ENCODE measurements at regions not wholly inside any gene's neighbourhood (a gene's known extent, or its start where the extent isn't known, plus 50 kb on each side); places are given as distances from the start of the nearest gene placed in this dataset.
"Not testable (repeated sequence)": the region's sequence is repeated elsewhere in the genome, so short reads cannot be mapped to it uniquely, and the experiment has no call there.

DNA sequence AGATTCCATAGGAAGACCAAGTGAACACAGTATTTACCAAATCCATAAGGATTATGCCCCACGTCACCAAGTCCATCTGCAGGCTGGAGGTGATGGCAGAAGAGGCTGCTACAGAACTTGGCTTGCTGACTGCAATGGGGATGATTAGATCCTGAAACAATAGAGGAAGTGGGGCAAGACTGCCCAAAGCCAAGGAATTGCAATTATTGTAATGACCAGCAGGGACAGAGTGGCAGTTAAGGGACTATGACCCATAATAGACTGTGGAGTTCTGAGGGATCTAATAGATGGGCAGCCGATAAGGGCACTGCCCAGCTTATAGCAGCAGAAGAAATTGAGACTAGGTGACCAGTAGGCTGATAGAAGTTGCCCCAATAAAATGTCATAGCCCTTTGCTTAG, 108.4 kb downstream of the MINAR1 start:
- DNase-seq = no peak

DNA sequence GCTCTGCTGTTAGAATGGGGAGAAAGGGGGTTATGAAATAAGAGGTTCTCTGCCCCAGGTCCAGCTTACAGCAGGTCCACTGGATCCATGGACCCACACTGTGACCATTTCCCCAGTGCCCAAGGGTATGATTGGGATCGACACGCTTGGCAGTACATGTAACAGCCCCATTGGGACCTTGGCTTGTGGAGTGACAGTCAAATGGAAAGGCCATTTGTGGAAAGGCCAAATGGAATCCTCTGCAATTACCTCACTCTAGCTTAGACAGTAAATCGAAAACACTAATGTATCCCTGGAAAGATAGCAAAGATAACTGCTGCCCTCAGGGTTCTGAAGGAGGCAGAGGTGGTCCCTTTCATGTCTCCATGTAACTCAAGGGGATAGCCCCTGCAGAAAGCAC, 109.1 kb downstream of the MINAR1 start:
- no peak for DNase-seq

DNA sequence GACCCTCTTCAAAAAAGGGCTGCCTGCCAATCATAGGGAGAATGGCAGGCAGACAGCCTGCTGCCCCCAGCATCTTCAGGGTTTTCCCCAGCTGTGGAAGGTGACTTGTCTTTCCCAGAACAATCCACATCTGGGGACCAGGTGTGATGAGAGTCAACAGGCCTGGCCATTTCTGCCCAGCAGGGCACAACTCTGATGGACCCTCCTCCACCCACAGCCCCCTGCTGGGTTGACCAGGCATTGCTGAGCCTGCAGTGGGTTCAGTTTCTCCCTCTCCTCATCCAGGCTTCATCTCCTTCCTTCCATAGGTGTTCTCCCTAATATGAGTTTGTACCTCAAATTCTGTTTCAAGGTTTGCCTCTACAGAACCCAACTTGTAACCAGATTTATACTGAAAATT, 111.0 kb downstream of the MINAR1 start:
- no peak for DNase-seq

DNA sequence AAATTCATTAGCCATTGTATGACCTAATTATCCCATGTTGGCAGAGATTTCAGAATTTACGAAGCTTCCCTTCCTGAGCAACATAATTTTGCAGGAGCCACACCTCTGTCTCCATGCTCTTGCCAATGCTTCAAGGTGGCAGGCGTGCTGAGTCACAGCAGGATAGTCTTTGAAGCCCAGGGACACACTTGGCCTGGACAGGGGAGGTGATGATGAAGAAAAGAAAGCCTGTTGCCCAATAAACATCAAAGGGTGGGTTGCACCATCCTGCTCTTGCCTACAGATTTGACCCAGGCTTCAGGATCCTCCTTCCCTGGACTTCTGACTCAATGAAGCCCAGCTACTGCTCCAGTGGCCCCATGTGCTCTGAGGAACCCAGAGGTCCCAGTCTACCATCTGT, 117.1 kb downstream of the MINAR1 start:
- no peak for DNase-seq

DNA sequence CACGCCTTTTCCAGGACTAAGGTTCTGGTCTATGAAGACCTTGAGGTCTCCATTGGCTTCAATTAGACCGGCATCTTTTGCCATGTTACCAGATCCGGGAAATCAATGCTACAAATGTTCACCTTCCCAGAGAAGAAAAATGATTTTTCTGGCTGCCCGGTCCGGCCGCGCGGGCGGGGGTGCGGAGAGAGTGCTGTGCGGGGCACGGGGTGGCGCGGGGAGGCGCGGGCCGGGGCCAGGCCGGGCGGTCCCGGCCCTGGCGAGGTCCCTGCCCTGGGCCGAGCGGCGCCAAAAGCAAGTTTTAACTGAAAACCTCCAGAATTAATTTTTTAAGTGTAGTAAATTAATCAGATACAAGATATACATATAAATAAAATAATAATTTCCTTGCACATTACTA, 128.2 kb downstream of the MINAR1 start:
- DNase-seq = no peak

DNA sequence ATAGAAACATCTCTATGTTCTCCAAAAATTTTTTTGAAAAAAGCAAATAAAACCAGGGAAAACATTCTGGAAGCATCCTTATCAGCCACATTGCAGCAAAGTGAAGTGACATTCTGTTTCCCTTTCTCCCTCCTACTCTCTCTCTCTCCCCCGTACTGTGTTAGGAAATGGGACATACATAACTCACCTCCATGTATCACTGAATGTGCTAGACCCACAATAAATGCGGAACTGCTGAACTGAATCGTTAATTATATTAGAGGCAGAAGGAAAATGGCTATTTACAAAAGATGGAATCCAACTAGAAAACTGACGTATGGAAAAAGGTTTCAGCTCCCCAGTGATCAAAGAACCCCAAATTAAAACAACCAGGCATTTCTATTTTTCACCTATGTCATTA, 129.8 kb downstream of the MINAR1 start:
- DNase-seq = no peak

DNA sequence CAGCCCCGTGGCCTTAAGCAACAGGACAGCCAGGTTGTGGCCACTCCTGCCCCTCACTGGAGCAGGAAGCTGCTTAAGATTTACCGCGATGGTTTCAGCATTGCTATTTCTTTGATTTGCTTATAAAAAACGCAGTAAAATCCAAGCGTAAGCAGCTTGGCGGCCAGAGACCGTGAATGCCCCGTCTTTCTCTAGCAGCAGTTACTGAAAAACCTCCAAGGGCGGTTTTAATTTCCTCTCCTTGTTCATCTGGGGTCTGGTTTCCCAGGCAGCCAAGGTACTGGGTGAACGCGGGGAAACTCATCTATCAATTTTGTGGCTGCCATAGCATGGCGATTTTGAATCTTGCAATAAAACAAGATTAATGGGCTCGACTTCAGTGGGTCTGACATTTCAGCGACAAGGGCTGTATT, 130.3 kb downstream of the MINAR1 start:
- no peak for DNase-seq

DNA sequence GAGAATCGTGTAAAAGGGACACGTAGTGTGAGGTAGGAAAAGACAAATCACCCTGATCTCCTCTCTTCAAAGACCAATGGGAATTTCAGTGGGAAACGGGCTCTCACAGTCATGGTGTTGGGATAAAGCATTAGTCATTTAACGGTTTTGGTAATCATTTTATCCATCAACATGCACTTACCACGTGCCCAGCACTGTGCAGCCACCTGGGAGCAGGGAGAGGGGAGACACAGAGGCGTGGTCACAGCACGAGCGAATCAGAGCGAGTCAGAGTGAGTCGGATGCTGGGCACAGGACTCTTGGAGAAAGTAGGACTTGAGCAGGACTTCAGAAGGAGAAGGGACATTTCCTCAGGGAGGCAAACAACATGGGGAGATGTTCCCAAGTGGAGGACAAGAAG, 130.8 kb downstream of the MINAR1 start:
- DNase-seq = no peak

DNA sequence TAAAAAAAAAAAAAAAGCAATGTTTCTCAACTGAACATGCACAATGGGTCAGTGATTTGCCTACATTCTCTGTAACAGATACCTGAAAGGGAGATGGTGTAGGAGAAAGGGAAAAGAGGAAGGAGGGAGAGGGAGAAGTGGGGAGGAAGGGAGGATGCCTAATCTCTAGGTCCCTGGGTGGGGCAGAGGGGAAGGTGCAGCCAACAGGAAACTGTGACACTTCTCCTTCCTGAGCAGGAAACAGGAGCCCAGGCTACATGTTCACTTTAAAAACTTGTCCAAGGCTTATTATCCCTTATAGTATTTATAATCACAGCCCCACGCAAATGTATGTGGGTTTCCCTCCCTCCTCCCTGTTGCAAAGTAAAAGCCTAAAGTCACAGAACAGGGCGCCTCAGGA, 137.9 kb downstream of the MINAR1 start:
- no peak for DNase-seq

DNA sequence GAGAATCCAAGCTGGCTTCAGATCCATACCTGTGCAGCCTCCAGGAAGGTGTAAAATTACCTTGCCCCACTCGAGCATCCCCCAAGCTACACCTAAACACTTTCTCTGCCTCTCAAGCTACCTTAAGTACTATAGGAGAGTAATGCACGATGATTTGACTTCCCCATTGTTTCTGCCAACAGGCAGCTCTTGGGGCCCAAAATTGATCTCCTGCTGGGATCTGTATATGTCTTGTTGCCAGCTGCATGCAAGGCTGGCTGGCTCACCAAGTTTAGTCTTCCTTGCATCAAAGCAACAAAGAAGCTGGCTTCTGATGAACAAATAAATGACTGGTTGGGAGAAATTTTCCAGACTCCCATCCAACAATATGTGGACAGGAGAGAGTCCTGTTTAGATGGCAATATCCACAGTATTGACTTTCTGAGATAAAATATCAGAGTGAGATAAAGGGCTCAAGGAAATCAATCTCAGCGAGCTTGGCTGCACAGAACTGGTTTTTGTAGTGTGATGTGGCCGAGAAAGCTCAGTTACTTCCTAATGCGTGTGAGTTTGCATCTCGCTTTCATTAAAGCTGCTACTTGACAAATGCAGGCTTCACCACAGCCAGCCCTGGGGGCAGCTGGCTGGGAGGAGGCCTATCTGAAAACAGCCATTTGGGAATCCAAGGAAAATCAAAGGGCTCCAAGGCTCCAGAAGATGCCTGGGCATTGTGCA, 140.7 kb downstream of the MINAR1 start:
- peak in 1 of 2 experiments; percentile 14 for DNase-seq

DNA sequence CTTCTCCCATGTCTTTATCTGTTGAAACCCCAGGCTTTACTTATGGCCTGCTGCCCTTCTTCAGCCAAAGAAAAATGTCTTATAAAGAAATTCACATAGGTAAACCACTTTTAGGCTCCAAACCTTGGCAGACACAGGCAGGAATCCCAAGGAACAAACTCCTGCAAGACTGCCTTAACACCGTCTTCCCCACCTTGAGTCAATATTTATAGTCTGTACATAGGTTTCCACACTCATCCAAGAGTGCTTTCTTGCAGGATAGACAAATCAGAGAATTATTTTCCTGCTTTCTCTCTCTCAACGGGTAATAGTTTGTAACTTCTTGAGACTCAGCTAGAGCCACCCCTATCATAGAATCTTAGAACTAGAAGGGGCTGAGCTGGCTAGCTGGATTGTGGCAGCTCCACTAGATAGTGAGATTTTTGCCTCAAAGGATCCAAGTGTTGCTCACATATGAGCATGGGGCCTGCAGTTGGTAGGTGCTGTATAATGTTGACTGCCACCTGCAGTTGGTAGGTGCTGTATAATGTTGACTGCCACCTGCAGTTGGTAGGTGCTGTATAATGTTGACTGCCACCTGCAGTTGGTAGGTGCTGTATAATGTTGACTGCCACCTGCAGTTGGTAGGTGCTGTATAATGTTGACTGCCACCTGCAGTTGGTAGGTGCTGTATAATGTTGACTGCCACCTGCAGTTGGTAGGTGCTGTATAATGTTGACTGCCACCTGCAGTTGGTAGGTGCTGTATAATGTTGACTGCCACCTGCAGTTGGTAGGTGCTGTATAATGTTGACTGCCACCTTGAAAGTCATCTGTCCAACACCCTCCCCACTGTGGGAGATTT, 142.5 kb downstream of the MINAR1 start:
- not testable (repeated sequence) for DNase-seq

DNA sequence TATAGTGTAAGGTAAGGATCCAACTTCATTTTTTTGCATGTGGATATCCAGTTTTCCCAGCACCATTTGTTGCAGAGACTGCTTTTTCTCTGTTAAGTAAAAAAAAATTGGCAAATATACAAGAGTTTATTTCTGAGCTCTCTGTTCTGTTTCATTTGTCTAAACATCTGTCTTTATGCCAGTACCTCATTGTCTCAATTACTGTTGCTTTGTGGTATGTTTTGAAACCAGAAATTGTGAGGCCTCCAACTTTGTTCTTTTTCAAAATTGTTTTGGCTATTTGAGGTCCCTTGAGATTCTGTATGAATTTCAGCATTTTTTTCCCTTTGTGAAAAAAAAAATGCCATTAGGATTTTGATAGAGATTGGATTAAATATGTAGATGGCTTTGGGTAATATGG, 150.5 kb downstream of the MINAR1 start:
- DNase-seq = no peak

DNA sequence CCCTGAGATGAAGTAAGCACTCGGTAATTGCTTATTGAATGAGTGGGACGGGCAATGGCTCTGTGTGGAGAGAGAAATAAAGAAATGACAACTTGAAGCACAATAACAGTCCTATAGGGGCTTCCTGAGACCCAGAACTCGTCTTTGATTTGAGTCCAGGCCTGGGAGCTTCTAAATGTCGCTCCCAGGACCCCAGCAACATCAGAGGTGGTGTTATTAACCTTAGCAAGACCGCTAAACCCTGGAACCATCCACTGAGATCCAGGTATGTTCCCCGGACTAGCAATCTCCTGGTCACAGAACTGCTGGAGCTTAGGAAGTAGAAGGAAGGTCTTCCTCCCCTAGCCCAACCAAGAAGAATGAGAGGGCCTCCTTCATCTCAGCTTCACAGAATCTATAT, 160.0 kb downstream of the MINAR1 start:
- DNase-seq = no peak

DNA sequence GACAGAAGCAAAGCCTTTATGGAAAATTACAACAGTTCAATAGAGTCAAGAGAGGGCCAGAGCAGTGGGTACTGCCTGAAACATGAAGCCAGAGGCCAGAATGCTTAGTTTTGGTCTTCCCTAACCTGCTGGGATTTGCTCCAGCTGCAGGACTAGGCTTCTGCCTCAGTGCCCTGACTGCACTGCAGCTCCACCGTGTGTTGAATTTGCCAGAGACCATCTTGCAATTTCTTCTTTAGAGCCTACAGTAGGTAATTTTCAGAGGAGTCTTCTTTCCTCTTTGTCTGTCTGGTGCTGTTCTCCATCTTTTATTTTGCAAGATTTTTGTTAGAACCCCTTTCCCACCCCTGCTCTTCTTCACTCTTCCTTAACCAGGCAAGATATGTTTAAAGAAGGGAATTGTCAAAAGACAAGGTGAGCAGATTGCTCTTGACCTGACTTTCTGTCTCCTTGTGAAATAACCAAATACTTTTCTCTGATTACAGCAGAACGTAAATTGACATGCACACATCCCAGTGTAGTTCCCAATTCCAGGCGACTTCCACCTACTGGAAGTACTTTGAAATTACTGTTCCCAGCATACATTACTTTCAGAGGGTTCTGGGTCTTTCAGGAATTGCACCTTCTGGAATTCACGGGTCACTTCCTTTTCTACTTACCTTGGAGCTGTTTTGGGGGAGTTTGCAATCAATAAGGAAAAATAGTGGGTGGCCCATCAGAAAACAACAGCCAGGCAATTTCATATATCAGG, 161.2 kb downstream of the MINAR1 start:
- DNase-seq = no peak

DNA sequence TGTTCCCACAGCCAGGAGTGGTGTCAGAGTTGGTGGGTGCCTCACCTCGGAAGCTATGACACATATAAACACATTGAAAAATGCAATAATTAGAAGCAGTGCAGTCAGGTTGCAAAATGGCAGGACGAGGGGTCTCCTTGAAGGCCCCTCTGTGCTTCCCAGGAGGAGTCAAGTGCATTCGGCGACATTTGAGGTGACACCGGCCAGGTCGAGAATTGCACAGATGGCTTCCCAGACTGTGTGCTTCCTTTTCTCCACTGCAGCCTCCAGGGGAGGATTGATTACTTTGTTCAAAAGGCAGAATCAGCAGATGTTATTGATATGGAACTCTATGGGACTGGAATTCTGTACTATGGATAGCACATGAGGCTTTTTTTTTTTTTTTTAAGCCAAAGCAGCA, 163.2 kb downstream of the MINAR1 start:
- DNase-seq = no peak

DNA sequence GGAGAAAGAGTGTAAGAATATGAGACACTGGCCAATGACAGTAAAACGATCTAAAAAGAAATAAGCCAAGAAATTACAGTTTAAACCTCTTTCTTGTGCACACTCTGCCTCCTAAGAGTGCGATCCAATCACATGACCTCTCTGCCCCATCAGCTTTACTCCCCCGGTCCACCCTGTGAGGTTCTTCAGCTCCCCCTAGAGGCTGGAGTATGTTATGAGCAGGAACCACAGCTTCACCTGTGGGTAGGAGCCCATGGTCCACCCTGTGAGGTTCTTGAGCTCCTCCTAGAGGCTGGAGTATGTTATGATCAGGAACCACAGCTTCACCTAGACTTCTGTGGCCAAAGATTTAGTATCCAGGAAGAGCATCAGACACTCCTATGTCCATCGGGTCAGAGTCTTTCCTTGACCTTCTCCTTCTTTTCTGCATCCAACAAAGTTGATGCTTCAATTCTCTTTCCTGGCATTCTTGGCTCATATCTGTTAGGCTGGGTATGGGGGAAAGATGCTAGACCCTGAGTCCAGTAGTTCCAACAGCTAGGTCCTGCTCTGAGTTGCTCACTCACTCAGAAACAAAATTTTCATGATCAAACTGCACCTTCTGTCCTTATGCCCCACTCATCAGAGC, 164.0 kb downstream of the MINAR1 start:
- DNase-seq = peak; percentile 91 to 93

DNA sequence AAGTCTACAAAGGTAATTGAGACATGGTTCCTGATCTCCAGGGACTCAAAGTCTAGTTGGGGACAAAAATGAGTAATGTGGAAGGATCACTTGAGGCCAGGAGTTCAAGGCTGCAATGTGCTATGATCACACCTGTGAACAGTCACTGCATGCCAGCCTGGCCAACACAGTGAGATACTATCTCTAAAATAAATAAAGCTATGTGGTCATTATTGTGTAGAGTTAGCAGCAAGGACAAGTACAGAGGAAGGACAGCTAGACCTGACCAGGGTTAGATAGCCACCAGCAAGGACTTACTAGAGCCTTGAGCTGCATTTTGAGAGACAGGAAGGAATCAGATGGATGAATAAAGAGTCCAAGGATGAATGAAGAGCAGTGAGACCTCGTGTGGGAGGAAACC, 166.5 kb downstream of the MINAR1 start:
- no peak for DNase-seq

DNA sequence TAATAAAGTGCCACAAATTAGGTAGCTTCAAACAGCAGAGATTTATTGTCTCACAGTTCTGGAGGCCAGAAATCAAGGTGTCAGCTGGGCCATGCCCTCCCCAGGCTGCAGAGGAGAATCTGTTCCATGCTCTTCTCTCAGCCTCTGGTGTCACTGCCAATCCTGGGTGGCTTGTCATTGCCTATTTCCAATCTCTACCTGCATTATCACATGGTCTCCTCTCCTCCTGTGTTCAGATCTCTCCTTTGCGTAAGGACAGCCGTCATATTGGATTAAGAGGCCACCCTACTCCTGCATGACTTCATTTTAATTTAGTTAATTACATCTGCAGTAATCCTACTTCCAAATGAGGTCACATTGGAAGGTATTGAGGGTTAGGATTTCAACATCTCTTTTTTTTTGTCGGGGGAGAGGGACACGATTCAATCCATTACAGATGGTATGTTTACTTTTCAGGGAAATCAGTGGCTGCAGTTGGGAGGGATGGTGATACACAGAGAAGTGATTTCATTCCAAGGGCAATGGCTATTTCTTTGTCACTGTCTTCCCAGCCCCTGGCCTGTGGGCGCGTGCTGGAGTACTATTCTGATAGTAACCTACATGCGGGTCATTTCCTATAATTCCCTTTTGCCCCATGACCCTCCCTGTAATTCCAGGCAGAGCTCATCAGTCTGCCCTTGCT, 169.4 kb downstream of the MINAR1 start:
- DNase-seq = no peak

DNA sequence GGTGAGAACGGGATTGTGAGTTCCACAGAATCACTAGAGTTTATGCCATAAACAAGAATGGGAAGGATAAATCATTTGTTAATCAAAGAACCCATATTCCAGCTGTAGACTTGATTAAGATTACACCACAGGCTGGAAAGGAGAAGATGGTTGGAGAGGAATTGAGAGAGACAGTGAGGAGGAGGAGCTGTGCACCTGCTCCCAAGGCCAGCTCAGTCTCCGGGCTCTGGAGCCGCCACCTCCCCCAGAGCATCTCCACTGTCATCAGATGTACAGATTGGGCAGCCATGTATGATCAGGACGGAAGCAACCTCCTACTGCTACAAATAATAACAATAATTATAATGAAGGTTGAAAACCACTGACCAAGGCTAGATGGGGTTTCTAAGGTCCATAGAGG, 170.0 kb downstream of the MINAR1 start:
- DNase-seq = no peak

DNA sequence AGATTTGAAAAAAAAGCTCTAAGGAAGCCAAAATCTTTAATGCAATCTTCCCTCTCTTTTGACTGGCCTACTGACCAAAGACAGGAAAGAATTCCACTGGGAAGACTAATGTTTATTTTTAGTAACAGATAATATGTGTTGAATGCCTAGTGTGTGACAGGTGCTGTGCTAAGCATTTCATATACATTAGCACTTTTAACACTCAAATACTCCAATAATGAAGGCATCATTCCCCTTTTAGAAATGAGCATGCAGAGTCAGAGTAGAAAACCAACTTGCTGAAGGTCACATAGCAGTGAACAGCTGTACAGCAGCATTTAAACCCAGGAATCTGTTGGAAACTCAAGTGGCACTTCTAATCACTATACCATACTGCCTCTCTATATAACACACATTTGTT, 170.6 kb downstream of the MINAR1 start:
- no peak for DNase-seq

DNA sequence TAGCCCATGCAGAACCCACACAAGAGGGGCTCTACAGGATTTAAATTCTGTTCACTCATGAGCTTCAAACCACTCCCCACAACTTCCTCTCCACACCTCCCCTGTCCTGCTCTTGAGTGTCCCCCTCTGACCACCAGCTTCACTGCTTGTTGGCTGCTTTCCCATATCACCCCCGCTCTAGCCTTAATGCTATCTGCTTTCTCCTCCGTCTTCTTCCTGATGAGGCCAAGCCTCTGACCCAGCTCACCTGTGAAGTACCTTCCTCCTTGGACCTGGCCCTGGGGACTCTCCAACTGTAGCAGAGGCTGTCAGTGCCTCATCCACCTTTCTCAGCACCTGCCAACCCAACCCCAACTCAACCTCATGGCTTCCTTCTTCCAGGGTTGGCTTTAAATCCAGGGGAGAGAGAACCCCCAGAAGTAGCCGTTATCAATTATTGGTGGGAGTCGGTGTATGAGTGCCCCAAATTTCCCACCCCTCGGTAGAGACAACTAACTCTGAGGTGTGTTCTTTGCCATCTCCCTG, 174.8 kb downstream of the MINAR1 start:
- DNase-seq = no peak

DNA sequence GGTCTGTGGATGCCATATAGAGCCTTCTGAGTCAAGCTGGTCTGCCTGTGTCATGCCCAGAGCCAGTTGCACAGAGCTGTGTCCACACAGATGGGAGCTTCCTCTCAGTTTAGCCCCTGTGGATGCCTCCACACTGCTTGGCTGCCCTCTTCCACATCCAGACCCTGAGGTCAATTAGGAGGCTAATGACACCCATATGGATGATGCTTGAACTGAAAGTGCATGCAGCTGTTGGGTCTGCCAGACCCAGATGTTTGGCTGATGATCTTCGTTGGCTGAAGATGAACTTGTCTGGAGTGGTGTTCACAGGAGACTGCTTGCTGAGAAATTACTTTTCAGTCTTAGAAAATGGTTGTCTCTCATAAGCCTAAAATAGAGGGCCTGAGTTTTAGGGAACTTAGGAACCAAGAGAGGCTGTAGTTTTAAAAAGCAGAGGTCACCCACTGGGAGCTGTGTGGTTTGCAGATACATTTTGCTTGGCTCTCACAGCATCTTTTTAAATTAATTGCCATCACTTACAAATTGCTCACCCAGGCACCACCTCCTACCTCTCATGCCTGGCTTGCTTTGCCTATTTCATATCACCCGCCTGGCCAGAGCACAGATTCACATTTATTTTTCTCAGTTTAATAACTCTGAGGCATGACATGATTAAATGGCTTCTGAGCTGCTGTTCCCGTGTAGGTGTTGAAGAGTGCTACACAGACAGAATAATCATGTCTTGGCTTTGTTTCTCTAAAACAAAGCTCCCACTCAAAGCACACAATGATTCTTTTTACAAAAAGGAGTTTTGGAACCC, 176.1 kb downstream of the MINAR1 start:
- no peak for DNase-seq
